ENCODE measurements at regions not wholly inside any gene's neighbourhood (a gene's known extent, or its start where the extent isn't known, plus 50 kb on each side); places are given as distances from the start of the nearest gene placed in this dataset.

DNA sequence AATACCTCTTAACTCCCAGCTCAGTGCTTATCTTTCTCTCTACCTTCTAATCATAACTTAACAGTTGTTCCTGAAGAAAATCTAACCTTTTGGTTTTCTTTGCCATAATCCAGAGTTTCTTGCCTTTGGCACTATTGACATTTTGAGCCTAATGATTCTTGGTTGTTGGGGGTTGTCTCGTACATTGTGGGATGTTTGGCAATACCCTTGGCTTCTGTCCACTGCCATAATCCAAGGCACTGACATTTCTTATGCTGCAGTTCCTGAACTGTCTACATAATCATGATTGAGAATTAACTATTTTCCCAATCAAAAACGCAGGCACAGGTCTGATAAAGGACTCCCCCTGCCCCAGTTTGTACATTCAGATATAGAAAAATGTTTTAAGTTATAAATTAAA, 203.2 kb upstream of the MEX3C start:
- no peak for DNase-seq

DNA sequence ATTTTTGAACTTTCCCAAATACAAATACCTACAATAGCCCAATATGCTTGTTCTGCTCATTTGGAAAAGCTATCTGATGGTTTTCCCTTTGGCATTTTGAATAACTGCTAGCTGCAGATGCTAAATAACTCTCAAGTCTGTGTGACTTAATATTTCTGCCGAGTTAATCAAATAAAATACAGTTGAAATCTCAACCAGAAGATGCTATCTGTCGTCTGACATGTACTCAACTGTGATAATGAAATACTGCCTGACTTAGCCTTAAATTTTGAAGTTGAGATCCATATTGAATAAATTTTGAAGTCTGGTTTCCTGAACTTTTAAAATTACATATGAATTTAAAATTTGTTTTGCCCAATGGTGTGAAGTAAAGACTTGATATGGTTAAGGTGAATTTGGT, 204.4 kb upstream of the MEX3C start:
- no peak for DNase-seq

DNA sequence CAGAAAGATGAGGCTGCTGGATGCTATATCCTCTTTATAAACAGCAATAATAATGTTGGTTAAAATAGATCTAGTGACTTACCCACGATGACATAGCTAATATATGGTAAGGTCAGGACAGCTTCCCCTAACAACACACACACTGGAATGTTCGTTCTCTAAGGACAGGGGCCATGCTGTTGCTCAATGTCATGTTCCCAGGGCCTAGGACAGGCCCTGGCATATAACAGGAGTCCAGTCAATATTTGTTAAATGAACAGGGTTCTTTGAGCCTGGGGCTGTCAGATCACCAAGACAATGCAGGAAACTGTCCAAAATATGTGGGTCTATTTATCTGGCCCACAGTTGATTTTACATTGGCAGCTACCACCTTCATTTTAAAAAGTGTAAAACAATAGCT, 207.1 kb upstream of the MEX3C start:
- DNase-seq: no peak

DNA sequence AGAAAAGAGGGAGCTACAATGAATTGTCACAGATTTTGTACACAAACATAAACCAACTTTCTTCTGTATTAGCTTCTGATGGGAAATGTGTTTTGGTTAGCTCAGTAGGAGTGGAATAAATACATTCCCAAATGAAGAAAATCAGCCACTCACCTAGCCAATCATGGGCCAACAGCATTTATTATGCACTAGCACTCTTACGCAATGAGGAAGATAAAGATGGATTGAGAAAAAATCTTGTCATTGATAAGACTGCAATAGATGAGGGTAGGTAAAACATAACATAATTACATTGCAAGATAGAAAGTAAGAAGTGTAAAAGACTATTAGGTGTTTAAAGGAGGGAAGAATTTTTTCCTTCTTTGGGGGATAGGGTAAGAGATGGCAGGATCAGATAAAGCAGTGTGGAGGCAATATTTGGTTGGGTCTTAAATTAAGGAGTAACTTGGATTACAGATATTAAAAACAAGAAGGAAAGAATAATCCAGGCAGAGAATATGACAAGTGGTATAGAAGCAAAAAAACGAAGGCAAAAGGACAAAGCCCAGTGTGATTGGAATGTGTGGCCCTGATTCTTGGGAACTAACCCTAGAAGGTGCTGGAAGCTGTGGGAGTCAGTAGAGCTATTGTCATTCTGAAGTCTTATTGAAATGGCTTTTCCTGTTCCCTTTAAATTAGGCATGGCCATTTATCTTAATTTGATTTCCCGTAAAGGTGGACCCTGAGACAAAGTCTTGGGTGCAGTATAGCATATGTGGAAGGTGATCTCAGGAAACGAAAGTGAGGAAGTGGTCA, 208.4 kb upstream of the MEX3C start:
- no peak for DNase-seq

DNA sequence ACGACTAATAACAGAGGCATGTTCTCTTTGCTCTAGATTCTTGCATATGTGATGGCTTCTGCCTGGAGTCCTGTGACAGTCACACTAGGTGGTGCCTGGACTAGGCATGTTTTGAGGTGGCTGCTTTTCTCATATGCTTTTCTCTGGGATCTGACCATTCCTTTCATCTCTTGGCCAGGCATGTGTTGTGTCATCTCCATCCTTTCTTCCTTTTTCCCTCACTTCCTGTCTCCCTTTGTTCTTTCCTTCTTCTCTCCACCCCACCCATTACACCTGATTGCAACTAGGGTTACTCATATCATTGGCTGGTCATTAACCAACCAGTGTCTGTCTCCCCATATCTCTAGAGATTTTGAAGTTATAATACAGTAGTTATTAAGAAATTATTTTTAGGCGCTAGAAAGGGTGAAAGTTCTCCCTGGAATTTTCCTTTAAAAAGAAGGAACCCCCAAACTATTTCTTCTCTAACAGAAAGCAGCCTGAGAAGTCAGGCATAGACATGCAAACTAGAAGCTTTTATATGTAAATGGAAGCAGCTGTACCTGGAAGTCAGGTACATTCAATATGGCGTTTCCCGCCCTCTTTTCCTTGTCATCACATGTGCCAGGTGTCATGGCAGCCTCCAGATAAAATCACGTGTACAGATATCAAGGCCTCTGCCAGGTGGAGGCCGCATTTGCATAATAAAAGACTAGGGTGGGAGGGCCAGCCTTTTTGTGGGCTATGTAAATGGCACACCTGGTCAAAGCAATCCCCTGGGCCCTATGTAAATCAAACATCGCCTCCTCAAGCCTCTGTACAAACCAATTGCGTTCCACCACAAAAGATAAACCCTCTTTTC, 220.4 kb upstream of the MEX3C start:
- DNase-seq: no peak

DNA sequence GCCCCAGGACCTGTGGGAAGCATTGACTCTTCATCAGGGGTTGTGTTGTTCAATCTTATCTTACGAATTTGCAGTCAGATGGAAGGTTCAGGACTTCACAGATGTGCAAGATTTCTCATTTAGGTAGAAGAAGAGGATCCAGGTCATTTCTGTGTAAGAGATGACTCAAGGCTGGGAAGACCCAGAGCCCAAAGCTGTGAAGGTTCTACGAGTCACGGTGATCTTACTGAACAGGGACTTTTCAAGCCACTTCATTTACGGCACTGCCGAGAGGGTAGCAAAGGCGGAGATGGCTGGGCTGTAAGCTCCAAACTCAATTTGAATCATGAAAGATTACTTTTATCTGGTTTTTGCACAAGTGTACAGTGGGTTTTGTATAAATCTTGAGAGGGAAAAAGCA, 228.0 kb upstream of the MEX3C start:
- no peak for DNase-seq

DNA sequence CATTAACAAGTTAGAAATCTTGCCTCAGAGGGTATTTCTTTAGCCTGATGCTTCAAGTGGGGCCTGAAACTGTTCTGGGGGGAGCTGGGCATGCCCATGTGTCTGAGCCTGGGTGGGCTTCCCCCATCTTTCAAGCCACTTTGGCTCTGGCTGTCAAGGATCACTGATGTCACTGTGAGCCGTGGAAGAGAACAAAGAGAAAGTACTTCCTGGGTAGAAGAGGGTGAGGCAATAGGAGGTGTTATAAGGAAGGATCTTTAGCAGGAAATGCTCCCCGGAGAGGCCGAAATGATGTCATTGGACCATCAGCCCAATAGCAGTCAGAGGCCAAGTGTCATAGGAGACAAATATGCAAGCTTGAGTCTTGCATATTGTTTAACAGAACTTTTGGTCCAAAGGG, 228.4 kb upstream of the MEX3C start:
- DNase-seq: no peak

DNA sequence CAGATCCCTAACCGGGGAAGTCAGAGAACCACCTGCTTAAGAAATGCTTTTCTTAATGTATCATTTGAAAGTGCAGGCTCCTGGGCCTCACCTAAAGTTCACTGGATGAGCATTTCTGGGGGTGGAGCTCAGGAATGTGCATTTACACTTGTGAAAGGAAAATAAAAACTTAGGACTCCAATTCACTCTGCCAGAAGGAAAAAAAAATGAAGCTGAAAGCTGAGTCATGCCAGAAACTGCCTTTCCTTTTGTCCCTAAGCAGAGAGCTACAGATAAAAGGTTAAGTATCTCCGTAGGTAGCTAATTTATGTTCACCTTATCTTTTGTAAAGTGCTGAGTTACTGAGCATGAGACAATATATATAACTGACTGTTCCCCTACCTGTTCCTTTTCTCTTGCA, 229.5 kb upstream of the MEX3C start:
- DNase-seq: no peak

DNA sequence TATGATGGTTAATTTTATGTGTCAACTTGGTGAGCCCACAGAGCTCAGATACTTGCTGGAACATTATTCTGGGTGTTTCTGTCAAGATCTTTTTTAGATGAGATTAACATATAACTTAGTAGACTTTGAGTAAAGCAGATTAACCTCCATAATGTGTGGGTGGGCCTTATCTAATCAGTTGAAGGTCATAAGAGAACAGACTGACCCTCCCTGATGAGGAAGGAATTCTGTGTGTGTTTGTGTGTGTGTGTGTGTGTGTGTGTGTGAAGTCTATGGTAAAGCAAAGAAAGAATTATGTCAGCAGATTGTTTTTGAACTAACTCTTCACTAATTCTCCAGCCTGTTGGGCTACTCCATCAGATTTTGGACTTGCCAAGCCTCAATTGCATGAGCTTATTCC, 232.2 kb upstream of the MEX3C start:
- DNase-seq: no peak

DNA sequence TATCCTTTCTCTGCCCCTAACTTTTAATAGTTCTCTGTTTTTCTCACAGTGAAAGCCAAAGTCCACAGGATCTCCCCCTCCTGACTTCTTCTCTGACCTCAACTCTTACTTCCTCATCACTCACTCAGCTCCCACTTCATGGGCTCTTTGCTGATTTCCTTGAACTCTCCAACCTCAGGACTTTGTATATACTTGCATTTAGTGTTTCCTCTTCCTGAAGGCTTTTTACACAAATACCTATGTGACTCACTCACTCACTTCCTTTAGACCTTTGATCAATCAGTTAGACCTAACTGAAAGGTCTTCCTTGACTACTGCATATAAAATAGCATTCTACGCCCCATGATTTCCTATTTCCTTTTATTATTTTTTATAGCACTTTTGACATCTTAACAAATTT, 233.1 kb upstream of the MEX3C start:
- no peak for DNase-seq

DNA sequence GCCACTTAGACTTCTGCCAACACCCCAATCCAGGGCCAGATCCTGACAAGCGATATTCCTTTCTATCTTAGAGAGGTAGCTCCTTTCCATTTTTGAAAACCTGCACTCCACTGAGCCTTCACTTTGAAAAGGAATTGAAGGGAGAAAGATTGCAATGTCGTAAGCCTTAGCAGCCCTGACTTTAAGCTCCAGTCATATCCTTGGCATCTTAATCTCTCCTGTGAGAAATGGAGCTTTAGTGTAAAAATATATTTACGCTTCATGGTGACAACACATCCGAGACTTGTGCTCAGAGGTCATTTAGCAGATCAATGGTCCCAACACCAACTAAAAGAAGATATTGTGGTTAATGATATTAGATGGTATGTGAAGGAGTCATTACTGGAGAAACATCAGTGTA, 235.8 kb upstream of the MEX3C start:
- no peak for DNase-seq

DNA sequence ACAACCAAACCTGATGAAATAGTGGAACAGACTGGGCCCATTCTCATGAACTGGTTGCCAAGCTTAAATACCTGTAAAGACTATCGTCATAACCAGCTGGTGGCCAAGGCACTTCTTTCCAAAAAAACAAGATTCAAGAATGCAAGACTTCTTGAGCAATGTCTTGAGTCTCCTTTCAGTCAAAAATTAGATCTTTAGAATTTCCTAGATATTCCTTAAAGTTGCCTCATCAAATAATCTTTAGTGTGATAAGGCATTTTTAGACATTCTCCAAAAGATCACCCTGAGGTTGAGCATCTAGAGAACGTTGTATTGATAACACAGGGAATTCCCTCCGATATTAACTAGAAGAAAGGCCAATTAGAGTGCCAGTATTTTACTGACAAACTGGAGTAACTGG, 236.4 kb upstream of the MEX3C start:
- DNase-seq: no peak

DNA sequence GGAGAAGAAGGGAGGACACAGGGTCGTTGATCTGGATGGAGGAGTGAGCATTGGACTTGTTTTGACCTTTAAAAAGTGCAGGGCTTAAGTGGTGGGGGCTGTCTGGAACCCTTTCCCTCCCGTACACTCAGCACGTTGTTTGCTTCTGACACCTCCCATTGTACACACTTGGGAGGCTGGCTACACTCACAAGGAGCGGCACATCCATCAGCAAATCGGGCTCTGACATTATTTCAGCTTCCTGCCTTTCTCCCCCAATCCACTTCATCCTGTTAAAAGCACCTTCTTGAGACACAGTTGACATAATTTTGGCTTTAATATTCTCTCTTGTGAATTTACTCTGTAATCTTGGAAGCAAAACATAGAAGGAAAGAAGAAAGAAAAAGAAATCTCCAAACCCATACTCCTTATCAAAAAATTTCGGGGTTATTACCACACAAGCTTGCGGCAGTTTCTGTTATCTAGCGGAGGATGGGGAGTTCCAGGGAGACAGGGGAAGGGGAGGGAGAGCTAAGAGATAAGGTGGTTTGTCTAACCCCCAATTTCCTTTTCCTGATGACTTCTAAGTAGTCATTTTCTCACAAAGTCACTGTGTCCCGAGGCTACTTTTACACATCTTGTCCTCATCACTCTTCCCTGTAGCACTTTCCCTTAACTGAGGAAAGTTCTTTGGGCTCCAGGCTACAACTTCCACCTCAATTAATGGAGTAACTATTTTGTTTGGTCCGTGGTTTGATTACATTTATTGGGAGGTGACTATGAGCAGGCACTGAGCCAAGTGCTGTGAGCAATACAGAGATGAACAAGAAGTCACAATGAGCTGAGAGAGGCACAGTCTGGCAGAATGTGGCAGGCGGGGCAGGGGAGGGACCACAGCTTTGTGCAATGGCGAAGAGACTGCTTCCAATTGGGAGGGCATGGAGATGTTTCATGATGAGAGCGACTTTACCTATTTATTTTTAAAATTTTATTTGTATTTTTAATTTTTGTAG, 240.1 kb upstream of the MEX3C start:
- no peak for DNase-seq

DNA sequence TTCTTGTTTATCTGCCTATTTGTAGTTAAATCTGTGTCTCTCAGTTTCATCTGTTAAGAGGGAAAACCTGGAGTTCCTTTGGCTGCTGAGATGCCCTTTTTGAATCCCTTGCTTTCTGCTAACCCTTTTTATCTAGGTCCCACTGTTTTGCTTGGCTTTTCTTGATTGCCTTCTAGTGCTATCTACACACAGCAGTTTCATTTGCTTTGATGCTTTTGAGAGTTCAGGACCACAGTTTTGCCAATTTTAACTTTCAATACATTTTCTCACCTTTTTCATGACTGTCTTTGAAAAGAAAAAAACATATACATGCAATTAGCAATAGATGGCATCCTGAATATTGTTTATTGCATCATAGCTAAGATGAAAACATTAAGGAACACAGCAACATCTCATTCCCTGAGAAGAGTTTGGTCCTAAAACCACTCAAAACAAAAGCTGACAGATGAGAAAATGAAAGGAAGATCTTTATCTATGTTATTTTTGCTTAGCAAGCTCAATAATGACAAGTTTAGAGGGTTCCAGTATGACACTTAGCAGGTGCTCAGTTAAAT, 241.4 kb upstream of the MEX3C start:
- no peak for DNase-seq

DNA sequence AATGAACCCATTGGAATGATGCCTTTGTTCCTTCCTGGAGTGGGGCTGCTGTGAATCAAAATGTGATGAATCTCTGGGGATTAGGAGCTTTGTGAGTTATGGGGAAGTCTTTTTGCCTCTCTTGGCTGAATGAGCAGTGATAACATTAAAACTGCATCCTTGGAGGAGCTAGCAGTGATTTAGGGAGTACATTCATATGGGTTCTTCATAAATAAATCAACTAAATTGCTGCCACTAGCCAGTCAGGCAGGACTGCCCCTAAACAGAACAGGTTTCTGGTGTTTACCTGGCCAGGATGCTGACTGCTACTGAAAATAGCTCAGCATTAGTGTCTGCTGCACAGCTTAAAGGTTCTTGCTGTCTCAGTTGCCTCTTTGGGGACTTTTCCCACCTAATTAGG, 244.5 kb upstream of the MEX3C start:
- DNase-seq: no peak

DNA sequence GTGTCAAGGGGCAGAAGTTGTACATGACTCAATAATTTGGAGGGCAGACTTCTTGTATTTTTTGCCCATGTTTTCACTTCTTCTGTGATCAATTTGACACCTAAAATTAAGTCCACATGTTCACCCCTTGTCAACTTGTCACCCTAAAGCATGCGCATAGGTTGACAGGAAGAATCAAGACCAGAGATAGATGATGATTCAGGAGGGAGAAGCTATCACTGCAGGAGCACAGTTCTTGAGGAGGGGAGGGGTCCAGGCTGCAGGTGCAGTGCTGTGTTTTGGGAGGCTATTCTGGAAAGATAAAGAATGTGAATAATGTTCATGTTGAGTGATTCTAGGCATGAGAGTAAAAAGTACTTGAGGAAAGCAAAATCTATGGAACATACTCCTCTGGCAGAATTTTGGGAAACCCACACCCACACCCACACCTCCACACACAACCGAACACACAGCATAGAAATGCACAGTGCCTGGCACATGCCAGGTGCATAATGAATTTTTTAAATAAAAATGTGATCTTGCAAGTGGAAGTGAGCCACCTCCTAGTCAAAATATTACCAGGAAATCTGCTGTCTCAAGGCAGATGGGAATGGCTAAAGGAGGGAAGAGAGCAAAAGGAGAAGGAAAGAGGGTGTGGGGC, 249.2 kb upstream of the MEX3C start:
- no peak for DNase-seq

DNA sequence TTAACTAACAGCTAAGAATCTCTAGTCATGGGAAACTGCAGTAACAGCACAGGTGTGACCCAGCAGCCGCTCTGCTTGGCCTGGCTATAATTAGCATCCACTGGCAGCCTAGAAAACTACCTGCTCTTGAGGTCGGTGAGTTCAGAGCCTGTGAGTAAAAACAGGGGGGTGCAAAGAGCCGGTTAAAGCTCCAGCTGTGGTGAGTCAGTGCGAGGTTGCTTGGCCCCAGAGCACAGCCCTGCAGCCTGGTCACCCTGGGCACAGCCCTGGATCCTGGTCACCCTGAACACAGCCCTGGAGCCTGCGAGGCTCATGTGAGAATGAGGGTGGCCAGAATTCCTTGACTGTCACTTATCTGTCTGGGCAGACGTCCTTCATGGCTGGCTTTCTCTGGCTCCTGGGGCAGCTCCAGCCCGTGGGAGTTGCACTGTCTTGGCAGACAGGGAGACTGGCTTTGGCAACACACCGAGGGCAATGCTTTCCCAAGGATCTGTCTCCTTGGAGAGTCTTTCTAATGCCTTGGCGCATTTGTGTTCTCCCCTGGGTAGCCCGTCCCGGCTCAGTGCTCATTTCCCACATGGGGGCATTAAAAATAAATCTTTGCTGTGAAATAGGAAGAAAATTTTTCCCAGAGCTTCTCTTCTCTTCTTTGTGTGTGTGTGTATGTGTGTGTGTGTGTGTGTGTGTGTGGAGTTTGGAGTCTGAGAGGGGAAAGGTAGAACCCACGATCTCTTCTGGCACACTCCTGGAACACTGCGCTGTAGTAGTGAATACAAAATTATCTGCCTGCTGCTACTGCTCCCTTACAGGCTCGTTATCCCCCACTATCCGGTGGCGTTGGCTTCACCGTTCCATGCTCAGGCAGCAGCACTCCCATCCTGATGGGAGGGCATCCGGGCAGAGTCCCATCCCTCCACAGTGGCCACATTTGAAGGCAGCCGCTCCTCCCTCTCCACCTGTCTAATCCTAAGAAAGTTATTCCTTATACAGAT, 250.2 kb upstream of the MEX3C start:
- DNase-seq: peak; percentile 42 to 44

DNA sequence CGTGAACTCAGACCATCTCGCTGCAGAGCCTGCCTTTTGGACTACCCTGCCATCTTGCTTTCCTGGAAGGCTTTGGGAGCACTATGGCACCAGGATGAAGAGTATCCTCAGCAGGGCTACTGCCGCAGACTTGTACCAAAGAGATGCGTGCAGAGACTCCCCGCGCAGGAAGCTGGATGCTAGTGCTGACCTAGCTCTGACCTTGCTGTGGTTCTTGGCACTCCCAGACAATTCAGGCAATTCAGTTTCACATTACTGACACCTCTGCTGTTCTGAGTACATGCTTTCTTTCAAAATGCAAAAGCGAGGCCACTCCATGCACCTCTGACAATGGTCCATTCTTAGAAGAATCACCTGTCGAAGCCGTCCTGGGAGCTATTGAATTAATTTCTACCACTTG, 251.5 kb upstream of the MEX3C start:
- DNase-seq: no peak

DNA sequence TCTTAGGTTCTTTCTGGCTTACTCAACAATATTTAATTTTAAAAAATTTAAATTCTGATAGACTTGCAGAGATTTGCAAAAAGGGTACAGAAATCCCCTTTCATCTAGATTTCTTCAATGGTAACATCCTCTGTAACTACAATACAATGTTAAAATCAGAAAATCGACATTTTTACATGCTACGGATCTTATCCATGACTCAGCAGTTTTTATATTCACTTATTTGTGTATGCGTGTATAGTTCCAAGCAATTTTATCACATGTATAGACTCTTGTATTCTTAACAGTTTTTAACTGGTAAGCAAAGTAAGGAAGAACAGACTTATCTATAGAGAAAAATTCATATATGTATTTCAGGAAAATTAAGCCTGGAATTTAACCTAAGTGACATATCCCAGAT, 256.1 kb upstream of the MEX3C start:
- DNase-seq: no peak

DNA sequence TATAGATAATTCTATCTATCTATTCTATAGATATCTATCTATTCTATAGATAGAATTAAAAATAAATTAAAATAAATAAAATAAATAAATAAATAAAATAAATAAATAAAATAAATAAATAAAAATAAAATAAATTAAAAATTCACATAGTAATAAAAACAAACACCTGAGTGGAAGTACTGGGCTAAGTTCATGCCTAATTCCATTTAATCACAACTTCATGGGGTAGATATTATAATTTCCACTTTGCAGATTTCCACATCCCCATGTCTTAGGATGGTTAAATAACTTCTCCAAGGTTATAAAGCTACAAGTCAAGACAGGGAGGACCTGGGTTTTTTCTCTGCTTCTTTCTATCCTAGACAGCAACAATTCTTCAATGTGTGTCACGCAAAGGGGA, 261.4 kb upstream of the MEX3C start:
- DNase-seq: no peak

DNA sequence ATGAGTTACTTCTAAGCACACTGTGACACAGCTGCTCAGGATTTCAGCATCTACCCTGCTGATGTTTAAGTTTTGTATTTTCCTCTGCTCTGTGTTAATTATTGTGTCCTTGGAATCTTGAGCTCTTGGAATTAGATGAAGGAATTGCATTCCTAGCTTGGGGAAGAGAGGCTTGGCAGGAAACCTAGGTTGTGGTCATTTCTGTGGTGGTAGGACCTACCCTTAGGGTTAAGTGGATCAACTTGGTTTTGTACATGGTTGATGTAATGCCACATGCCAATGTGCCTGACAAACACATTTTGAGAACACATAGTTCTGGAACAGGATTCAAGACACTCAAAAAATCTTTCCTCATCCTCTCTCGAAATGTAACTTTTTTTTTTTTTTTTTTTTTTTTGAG, 264.5 kb upstream of the MEX3C start:
- DNase-seq: no peak
